ENCODE measurements at regions not wholly inside any gene's neighbourhood (a gene's known extent, or its start where the extent isn't known, plus 50 kb on each side); places are given as distances from the start of the nearest gene placed in this dataset.

DNA sequence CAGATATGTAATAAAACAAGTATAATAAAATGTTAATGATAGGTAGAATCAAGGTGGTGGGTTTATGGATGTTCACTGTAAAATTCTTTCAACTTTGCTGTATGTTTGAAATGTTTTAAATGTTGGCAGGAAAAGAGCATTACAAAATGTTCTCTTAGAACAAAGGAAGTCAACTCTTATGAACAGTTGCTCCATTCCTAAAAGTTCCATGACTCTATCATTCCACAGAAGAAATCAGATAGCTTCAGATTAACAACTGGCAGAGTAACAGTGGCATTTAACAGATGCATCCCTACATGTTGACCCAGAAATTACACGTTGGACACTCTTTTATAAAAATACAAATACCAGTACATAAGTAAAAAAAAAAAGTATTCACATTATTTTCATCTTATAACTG lies 2023.7 kb downstream of the ARAP2 start:
- intact Hi-C loops (cut with micrococcal nuclease), result no loop called here
- CTCF ChIA-PET, result no interaction called here
- H3K4me1 ChIP-seq (ENCODE audit: control insufficient read depth in 1 of 2, insufficient read depth in 2 of 2, low read length in 2 of 2), result no peaks in the 10 kb centered on the region
- RAD21 ChIA-PET (ENCODE audit: low non-redundant PET in 1 of 2, low total read pairs in 2 of 2, uncharacterized antibody in 2 of 2, unreplicated experiment in 2 of 2), result no interaction called here
- TF ChIP-seq FOSL1 (IDR thresholded peaks at IDR 0.05; ENCODE audit: low read depth) (no peak), EGR1 (IDR thresholded peaks at IDR 0.05; ENCODE audit: low read depth) (no peak), EZH2phosphoT487 (IDR thresholded peaks at IDR 0.05; ENCODE audit: borderline replicate concordance) (no peak), SIN3A (IDR thresholded peaks at IDR 0.05; ENCODE audit: low read depth) (no peak), ZNF274 (IDR thresholded peaks at IDR 0.05; ENCODE audit: low read depth, low read length) (no peak), ZFX (IDR thresholded peaks at IDR 0.05) (no peak), ELF1 (IDR thresholded peaks at IDR 0.05; ENCODE audit: borderline replicate concordance, low read depth) (no peak), POLR2A (IDR thresholded peaks at IDR 0.05; ENCODE audit: borderline replicate concordance, extremely low read depth, insufficient read depth, insufficient read length) (no peak), POLR2AphosphoS5 (IDR thresholded peaks at IDR 0.05; ENCODE audit: low read depth, low read length) (no peak), YY1 (IDR thresholded peaks at IDR 0.05; ENCODE audit: extremely low read depth, insufficient replicate concordance, low read depth, low read length) (no peak), CBX3 (IDR thresholded peaks at IDR 0.05; ENCODE audit: low read depth) (no peak), EZH2 (IDR thresholded peaks at IDR 0.05) (no peak), RAD21 (IDR thresholded peaks at IDR 0.05; ENCODE audit: low read depth) (no peak)
- TF ChIP-seq, protein P1, sequence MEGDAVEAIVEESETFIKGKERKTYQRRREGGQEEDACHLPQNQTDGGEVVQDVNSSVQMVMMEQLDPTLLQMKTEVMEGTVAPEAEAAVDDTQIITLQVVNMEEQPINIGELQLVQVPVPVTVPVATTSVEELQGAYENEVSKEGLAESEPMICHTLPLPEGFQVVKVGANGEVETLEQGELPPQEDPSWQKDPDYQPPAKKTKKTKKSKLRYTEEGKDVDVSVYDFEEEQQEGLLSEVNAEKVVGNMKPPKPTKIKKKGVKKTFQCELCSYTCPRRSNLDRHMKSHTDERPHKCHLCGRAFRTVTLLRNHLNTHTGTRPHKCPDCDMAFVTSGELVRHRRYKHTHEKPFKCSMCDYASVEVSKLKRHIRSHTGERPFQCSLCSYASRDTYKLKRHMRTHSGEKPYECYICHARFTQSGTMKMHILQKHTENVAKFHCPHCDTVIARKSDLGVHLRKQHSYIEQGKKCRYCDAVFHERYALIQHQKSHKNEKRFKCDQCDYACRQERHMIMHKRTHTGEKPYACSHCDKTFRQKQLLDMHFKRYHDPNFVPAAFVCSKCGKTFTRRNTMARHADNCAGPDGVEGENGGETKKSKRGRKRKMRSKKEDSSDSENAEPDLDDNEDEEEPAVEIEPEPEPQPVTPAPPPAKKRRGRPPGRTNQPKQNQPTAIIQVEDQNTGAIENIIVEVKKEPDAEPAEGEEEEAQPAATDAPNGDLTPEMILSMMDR (IDR thresholded peaks at IDR 0.05 in 2 of 3, conservative IDR thresholded peaks at IDR 0.05 in 1 of 3; ENCODE audit: borderline replicate concordance in 1 of 3, insufficient read depth in 1 of 3, low read depth in 2 of 3, low read length in 2 of 3), result no peak
- TF ChIP-seq, protein P2, sequence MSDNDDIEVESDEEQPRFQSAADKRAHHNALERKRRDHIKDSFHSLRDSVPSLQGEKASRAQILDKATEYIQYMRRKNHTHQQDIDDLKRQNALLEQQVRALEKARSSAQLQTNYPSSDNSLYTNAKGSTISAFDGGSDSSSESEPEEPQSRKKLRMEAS (IDR thresholded peaks at IDR 0.05), result no peak
- H3K9ac ChIP-seq (ENCODE audit: low read length), result no peak overlapping the region
- BruUV-seq (replicated peaks), result no TSS peak
- H3K79me2 ChIP-seq (ENCODE audit: insufficient read depth, low read length), result no peaks in the 10 kb centered on the region
- no peaks in the 10 kb centered on the region for H3K9me3 ChIP-seq (ENCODE audit: control insufficient read depth in 1 of 2, insufficient read depth in 1 of 2, low read depth in 1 of 2, low read length in 2 of 2)
- H3K27ac ChIP-seq (ENCODE audit: low read depth, low read length), result no peak overlapping the region
- H3K4me3 ChIP-seq (replicated peaks in 1 of 2; ENCODE audit: low read depth in 1 of 2, low read length in 2 of 2), result no peak overlapping the region
- no peak overlapping the region for H2AFZ ChIP-seq (ENCODE audit: low read depth, low read length, poor library complexity, severe bottlenecking)
- H3K27me3 ChIP-seq (ENCODE audit: insufficient read depth, low read length), result no peaks in the 10 kb centered on the region
- POLR2A ChIA-PET, result no interaction called here
- H3K36me3 ChIP-seq (ENCODE audit: control insufficient read depth in 1 of 2, insufficient read depth in 2 of 2, low read length in 2 of 2), result no peaks in the 10 kb centered on the region
- no peak for ATAC-seq
- H3K4me2 ChIP-seq (ENCODE audit: low read length), result no peak overlapping the region
- no peak for DNase-seq (ENCODE audit: low read depth, low spot score)
- H4K20me1 ChIP-seq (ENCODE audit: insufficient read depth), result no peaks in the 10 kb centered on the region
- H3K9me2 ChIP-seq (ENCODE audit: insufficient read depth), result no peaks in the 10 kb centered on the region

Measured in HCT116 (cell line).